ENCODE measurements at regions not wholly inside any gene's neighbourhood (a gene's known extent, or its start where the extent isn't known, plus 50 kb on each side); places are given as distances from the start of the nearest gene placed in this dataset.

- TF ChIP-seq CTCF (conservative IDR thresholded peaks at IDR 0.05; ENCODE audit: low read depth in 2 of 2) = no peak
- TF ChIP-seq ZNF462 (CRISPR knock-in tag; IDR thresholded peaks at IDR 0.05) = no peak
- TF ChIP-seq REST (IDR thresholded peaks at IDR 0.05; ENCODE audit: unreplicated experiment) = no peak
- peak; percentile 2; the same call in 1 of the 2 replicates for TF ChIP-seq POLR2AphosphoS5 (IDR thresholded peaks at IDR 0.05; ENCODE audit: low read depth)
Observed at GRCh38 chr5:27473307-27474046, 435.1 kb upstream of the CDH9 start.

Measured in GM23338 (cell line).